Transverse colon (tissue), 4 donors: ENCODE measurements at regions not wholly inside any gene's neighbourhood (a gene's known extent, or its start where the extent isn't known, plus 50 kb on each side); places are given as distances from the start of the nearest gene placed in this dataset.

Experiments used
- CTCF ChIP-seq, 5 experiments: fragments of 200-600 bp in 3 of 5; fragments of 450-650 bp in 2 of 5; sonication (generic) in 3 of 5; IDR thresholded peaks; 1 replicate in 2 of 5; 2 replicates in 3 of 5; pipeline ENCODE4 v1.5.1; 2016 to 2017; ENCODE audit warnings: antibody characterized with exemption in 5 of 5, inconsistent platforms in 3 of 5, mild to moderate bottlenecking in 2 of 5, moderate library complexity in 1 of 5
- POLR2A ChIP-seq: fragments of 450-650 bp; IDR thresholded peaks from one replicate; pipeline ENCODE4 v1.6.1; 2016; ENCODE audit warnings: antibody characterized with exemption, mild to moderate bottlenecking, moderate library complexity
- POLR2AphosphoS5 ChIP-seq, 3 donors: sonication (generic); formaldehyde crosslinking; IDR thresholded peaks; one replicate each; pipeline ENCODE4 v1.6.1; 2016; ENCODE audit warnings: antibody characterized with exemption in 3 of 3

- no peak for TF ChIP-seq CTCF (IDR thresholded peaks at IDR 0.05)
- no peak for TF ChIP-seq POLR2A
- TF ChIP-seq POLR2AphosphoS5 (IDR thresholded peaks at IDR 0.05), result no peak
Measured at GRCh38 chrX:19188566-19188965, 66.3 kb upstream of the ADGRG2 start.
